B cell (primary cell): ENCODE measurements at regions not wholly inside any gene's neighbourhood (a gene's known extent, or its start where the extent isn't known, plus 50 kb on each side); places are given as distances from the start of the nearest gene placed in this dataset.

Experiments used
- CTCF ChIP-seq: fragments of 200-600 bp; IDR thresholded peaks from one replicate; pipeline ENCODE4 v1.8.0; 2022; ENCODE audit warnings: antibody characterized with exemption, mild to moderate bottlenecking
- EZH2 ChIP-seq: IDR thresholded peaks from 2 replicates; pipeline ENCODE4 v1.6.1; 2012; ENCODE audit warnings: borderline replicate concordance, low read depth, mild to moderate bottlenecking, moderate library complexity, low read length; ENCODE audit not compliant: insufficient read depth, poor library complexity, severe bottlenecking

GRCh38 chr7:98488167-98488566 is 87.3 kb upstream of the BAIAP2L1 start:
- TF ChIP-seq CTCF (no peak), EZH2 (no peak)
